PC-9 (cell line): ENCODE measurements at regions not wholly inside any gene's neighbourhood (a gene's known extent, or its start where the extent isn't known, plus 50 kb on each side); places are given as distances from the start of the nearest gene placed in this dataset.

Experiments
- CTCF ChIP-seq: fragments of 200-600 bp; sonication (generic); conservative IDR thresholded peaks from 2 replicates; pipeline ENCODE4 v1.6.1; 2017; ENCODE audit warnings: mixed run types, antibody characterized with exemption, mild to moderate bottlenecking, moderate library complexity
- EZH2 ChIP-seq: fragments of 200-600 bp; sonication (generic); IDR thresholded peaks from 2 replicates; pipeline ENCODE4 v1.8.0; 2017; ENCODE audit warnings: antibody characterized with exemption, low read depth

DNA sequence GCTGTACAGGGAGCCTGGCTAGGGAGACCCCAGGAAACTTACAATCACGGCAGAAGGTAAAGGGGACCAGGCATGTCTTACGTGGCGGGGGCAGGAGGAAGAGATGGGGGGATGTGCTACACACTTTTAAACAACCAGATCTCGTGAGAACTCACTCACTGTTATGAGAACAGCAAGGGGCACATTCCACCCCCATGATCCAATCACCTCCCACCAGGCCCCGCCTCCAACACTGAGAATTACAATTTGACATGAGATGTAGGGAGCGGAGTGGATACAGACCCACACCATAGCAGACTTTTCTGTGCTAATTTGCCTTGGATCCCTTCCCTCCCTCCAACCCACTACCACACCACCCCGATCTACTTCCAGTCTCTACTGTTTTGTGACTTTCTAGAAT, 106.7 kb upstream of the PEG3 start:
- TF ChIP-seq CTCF (no peak), EZH2 (no peak)
